Neural progenitor cell (in vitro differentiated cells): ENCODE measurements at regions not wholly inside any gene's neighbourhood (a gene's known extent, or its start where the extent isn't known, plus 50 kb on each side); places are given as distances from the start of the nearest gene placed in this dataset.
A peak's percentile ranks its signal among the peaks of the same experiment; 100 is the strongest.

Experiments used
- DNase-seq: peaks from one replicate; pipeline ENCODE4 v3.0.0-alpha.2; 2016; ENCODE audit warnings: low spot score
- H2AFZ ChIP-seq: fragments of 200-600 bp; sonication (generic); replicated peaks from 2 replicates; pipeline ENCODE4 v1.6.1; 2016; ENCODE audit warnings: antibody characterized with exemption
- H3F3A ChIP-seq: fragments of 200-600 bp; sonication (generic); 2 replicates; pipeline ENCODE4 v1.6.1; 2016; ENCODE audit warnings: antibody characterized with exemption, low read depth
- H3K27ac ChIP-seq: fragments of 200-600 bp; sonication (generic); 2 replicates; pipeline ENCODE4 v1.5.1; 2016; ENCODE audit warnings: mild to moderate bottlenecking
- H3K27me3 ChIP-seq: fragments of 200-600 bp; sonication (generic); 2 replicates; pipeline ENCODE4 v1.6.1; 2016; ENCODE audit warnings: mild to moderate bottlenecking, moderate library complexity
- H3K36me3 ChIP-seq: fragments of 200-600 bp; sonication (generic); 2 replicates; pipeline ENCODE4 v1.5.1; 2016
- H3K4me1 ChIP-seq: fragments of 200-600 bp; sonication (generic); 2 replicates; pipeline ENCODE4 v1.6.1; 2016; ENCODE audit warnings: mixed run types
- H3K4me2 ChIP-seq: fragments of 200-600 bp; sonication (generic); 2 replicates; pipeline ENCODE4 v1.6.1; 2016
- H3K4me3 ChIP-seq: fragments of 200-600 bp; sonication (generic); 2 replicates; pipeline ENCODE4 v1.5.1; 2016
- H3K79me2 ChIP-seq: fragments of 200-600 bp; sonication (generic); 2 replicates; pipeline ENCODE4 v1.6.1; 2016; ENCODE audit warnings: low read depth
- H3K9ac ChIP-seq: fragments of 200-600 bp; sonication (generic); 2 replicates; pipeline ENCODE4 v1.6.1; 2016
- H3K9me3 ChIP-seq: fragments of 200-600 bp; sonication (generic); 2 replicates; pipeline ENCODE4 v1.5.1; 2016; ENCODE audit warnings: low read depth
- H4K20me1 ChIP-seq: fragments of 200-600 bp; sonication (generic); 2 replicates; pipeline ENCODE4 v1.6.1; 2016; ENCODE audit warnings: low read depth
- H3K27ac Mint-ChIP-seq: 3 replicates; pipeline ENCODE4 v1.8.0; 2021; ENCODE audit warnings: mixed read lengths
- H3K27me3 Mint-ChIP-seq: 2 replicates; pipeline ENCODE4 v1.8.0; 2022; ENCODE audit warnings: low read depth, mild to moderate bottlenecking, inconsistent platforms, moderate library complexity, mixed read lengths; ENCODE audit not compliant: insufficient read depth
- H3K36me3 Mint-ChIP-seq: 3 replicates; pipeline ENCODE4 v1.8.0; 2021; ENCODE audit warnings: mixed read lengths
- H3K4me1 Mint-ChIP-seq: 3 replicates; pipeline ENCODE4 v1.8.0; 2021; ENCODE audit warnings: mixed read lengths
- H3K4me3 Mint-ChIP-seq: 3 replicates; pipeline ENCODE4 v1.8.0; 2021; ENCODE audit warnings: mild to moderate bottlenecking, moderate library complexity, mixed read lengths
- H3K9me3 Mint-ChIP-seq: 3 replicates; pipeline ENCODE4 v1.8.0; 2020; ENCODE audit warnings: mixed read lengths
- EZH2 ChIP-seq: fragments of 200-600 bp; sonication (generic); IDR thresholded peaks from 2 replicates; pipeline ENCODE4 v1.6.1; 2017; ENCODE audit warnings: antibody characterized with exemption, mild to moderate bottlenecking, moderate library complexity
- EZH2phosphoT487 ChIP-seq: fragments of 200-600 bp; sonication (generic); IDR thresholded peaks from 2 replicates; pipeline ENCODE4 v1.6.1; 2017; ENCODE audit warnings: antibody characterized with exemption
- TF ChIP-seq, protein P1 (sequence below): fragments of 200-600 bp; sonication (generic); IDR thresholded peaks from 2 replicates; pipeline ENCODE4 v1.5.1; 2017; ENCODE audit warnings: antibody characterized with exemption, mild to moderate bottlenecking

DNA sequence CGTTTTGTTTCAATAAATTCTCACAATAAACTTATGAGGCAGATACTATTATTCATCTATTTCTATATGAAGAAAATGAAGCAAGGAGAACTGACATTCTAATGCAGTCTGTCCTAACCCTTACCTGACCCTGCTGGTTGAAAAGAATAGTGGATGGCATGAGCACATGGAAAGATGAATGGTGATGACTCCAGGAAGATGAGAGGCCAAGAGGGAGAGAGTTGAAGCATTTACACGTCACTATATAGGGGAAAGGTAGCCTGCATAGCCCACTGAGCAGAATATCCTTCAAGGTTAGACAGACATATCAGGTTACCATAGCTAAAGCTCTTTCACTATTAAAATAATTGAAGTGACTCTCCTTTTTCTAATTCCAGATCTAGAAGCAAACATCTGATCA is 163.9 kb upstream of the CDK1 start:
- Histone ChIP-seq H3K27ac (no peak overlapping the region), H3K4me1 (no peaks in the 10 kb centered on the region)

DNA sequence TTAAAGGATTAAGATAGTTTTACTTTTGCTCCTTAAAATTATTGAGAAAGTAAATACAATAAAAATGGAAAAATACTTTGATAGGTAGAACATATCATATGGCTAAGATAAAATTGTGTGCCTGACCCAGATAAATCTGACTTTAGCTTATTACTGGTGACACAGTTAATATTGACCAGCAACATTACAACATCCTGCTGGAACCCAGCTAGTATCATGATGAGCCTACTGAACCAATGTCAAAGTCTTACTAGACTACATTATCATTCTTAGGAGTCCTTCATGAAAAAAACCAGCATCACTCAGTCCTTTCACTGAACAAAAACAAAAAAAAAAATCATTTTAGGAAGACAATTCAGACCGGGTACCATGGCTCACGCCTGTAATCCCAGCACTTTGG is 164.8 kb upstream of the CDK1 start:
- no peak overlapping the region for H2AFZ ChIP-seq
- Mint-ChIP-seq H3K27ac (no peak overlapping the region), H3K36me3 (no peaks in the 10 kb centered on the region), H3K27me3 (no peaks in the 10 kb centered on the region), H3K9me3 (no peaks in the 10 kb centered on the region), H3K4me3 (no peak overlapping the region), H3K4me1 (peaks cover 12% of the 10 kb centered on the region)
- no peaks in the 10 kb centered on the region for H4K20me1 ChIP-seq
- H3K4me3 ChIP-seq, result no peak overlapping the region
- no peaks in the 10 kb centered on the region for H3K27me3 ChIP-seq
- H3K4me2 ChIP-seq, result no peak overlapping the region
- no peak overlapping the region for H3K27ac ChIP-seq
- TF ChIP-seq, protein P1, sequence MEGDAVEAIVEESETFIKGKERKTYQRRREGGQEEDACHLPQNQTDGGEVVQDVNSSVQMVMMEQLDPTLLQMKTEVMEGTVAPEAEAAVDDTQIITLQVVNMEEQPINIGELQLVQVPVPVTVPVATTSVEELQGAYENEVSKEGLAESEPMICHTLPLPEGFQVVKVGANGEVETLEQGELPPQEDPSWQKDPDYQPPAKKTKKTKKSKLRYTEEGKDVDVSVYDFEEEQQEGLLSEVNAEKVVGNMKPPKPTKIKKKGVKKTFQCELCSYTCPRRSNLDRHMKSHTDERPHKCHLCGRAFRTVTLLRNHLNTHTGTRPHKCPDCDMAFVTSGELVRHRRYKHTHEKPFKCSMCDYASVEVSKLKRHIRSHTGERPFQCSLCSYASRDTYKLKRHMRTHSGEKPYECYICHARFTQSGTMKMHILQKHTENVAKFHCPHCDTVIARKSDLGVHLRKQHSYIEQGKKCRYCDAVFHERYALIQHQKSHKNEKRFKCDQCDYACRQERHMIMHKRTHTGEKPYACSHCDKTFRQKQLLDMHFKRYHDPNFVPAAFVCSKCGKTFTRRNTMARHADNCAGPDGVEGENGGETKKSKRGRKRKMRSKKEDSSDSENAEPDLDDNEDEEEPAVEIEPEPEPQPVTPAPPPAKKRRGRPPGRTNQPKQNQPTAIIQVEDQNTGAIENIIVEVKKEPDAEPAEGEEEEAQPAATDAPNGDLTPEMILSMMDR, result no peak
- TF ChIP-seq EZH2, result no peak
- TF ChIP-seq EZH2phosphoT487, result no peak
- H3K4me1 ChIP-seq, result no peaks in the 10 kb centered on the region
- no peaks in the 10 kb centered on the region for H3K36me3 ChIP-seq
- no peaks in the 10 kb centered on the region for H3K79me2 ChIP-seq
- H3K9me3 ChIP-seq, result no peaks in the 10 kb centered on the region
- no peaks in the 10 kb centered on the region for H3F3A ChIP-seq
- no peak overlapping the region for H3K9ac ChIP-seq
- no peak for DNase-seq

More for the DNA sequence above, 163.9 kb upstream of the CDK1 start:
- H3K27me3 Mint-ChIP-seq, result no peaks in the 10 kb centered on the region
- Histone ChIP-seq H2AFZ (no peak overlapping the region), H3K79me2 (no peaks in the 10 kb centered on the region), H4K20me1 (no peaks in the 10 kb centered on the region), H3K9me3 (no peaks in the 10 kb centered on the region), H3F3A (no peaks in the 10 kb centered on the region), H3K27me3 (no peaks in the 10 kb centered on the region), H3K4me2 (no peak overlapping the region), H3K9ac (no peak overlapping the region), H3K36me3 (no peaks in the 10 kb centered on the region), H3K4me3 (no peak overlapping the region)
- TF ChIP-seq EZH2phosphoT487, result no peak
- TF ChIP-seq, protein P1, result no peak
- no peak for TF ChIP-seq EZH2
- DNase-seq, result no peak
- H3K36me3 Mint-ChIP-seq, result no peaks in the 10 kb centered on the region
- no peaks in the 10 kb centered on the region for H3K9me3 Mint-ChIP-seq
- peaks cover 12% of the 10 kb centered on the region for H3K4me1 Mint-ChIP-seq
- H3K27ac Mint-ChIP-seq, result no peak overlapping the region
- no peak overlapping the region for H3K4me3 Mint-ChIP-seq

DNA sequence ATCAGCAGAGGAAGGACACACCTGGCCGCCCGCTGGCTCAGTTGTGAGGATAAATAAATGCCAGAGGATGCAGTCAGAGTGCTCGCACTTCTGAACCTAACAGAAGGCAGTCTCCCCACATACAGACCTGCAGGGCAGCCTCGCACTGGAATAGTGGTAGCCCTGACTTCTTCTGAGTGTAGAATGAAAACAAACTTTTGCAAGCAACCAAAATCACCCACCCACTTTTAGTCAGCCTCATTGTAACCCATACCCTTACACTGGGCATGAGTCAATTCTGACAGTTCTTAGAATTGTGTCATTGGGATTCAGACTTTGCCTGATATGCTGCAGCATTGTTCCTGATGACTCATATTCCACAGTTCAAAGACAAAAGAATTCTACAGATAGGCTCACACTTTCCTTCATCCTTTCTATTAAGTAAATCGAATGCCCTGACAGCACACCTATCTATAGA is 167.0 kb upstream of the CDK1 start:
- Mint-ChIP-seq H3K27me3 (peaks cover 4% of the 10 kb centered on the region), H3K4me3 (no peak overlapping the region), H3K36me3 (no peaks in the 10 kb centered on the region), H3K9me3 (no peaks in the 10 kb centered on the region), H3K27ac (peak overlapping the region; percentile 8), H3K4me1 (peaks cover 12% of the 10 kb centered on the region)
- Histone ChIP-seq H2AFZ (no peak overlapping the region), H3K27me3 (no peaks in the 10 kb centered on the region), H4K20me1 (no peaks in the 10 kb centered on the region), H3K27ac (no peak overlapping the region), H3K4me2 (no peak overlapping the region), H3K9me3 (no peaks in the 10 kb centered on the region), H3K36me3 (no peaks in the 10 kb centered on the region), H3K4me1 (no peaks in the 10 kb centered on the region), H3K9ac (no peak overlapping the region), H3F3A (no peaks in the 10 kb centered on the region), H3K79me2 (no peaks in the 10 kb centered on the region), H3K4me3 (no peak overlapping the region)
- TF ChIP-seq, protein P1, result no peak
- TF ChIP-seq EZH2, result no peak
- TF ChIP-seq EZH2phosphoT487, result no peak
- DNase-seq, result no peak

DNA sequence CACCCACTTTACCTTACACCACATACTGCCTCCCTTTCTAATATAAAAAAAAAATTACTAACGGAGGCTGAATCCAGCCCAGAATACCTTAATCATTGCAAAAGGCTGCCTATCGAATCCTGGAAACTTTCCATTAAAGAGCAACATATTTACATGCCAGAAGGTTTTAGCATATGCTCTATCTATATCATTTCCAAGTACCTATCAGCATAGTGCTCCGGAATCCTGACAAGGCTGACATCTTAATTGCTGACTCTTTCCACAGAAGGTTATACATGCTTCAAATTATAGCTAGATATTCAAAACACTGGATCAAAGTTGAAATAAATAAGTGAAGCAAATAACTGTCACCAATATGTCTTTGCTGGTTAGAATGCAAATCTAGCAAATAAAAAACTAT is 170.9 kb upstream of the CDK1 start:
- H3K27ac ChIP-seq, result no peak overlapping the region
- no peaks in the 10 kb centered on the region for H4K20me1 ChIP-seq
- H3K27ac Mint-ChIP-seq, result no peak overlapping the region
- no peaks in the 10 kb centered on the region for H3K9me3 ChIP-seq
- no peak overlapping the region for H3K4me3 Mint-ChIP-seq
- no peak for TF ChIP-seq EZH2
- no peak for TF ChIP-seq EZH2phosphoT487
- TF ChIP-seq, protein P1, result no peak
- H3K9ac ChIP-seq, result no peak overlapping the region
- no peak overlapping the region for H3K4me2 ChIP-seq
- H3K4me1 ChIP-seq, result no peaks in the 10 kb centered on the region
- no peaks in the 10 kb centered on the region for H3K9me3 Mint-ChIP-seq
- no peaks in the 10 kb centered on the region for H3K36me3 Mint-ChIP-seq
- no peaks in the 10 kb centered on the region for H3F3A ChIP-seq
- H3K4me1 Mint-ChIP-seq, result peaks cover 39% of the 10 kb centered on the region
- no peaks in the 10 kb centered on the region for H3K36me3 ChIP-seq
- H3K4me3 ChIP-seq, result no peak overlapping the region
- no peaks in the 10 kb centered on the region for H3K79me2 ChIP-seq
- H2AFZ ChIP-seq, result no peak overlapping the region
- H3K27me3 ChIP-seq, result no peaks in the 10 kb centered on the region
- H3K27me3 Mint-ChIP-seq, result peaks cover 4% of the 10 kb centered on the region
- DNase-seq, result no peak
